Heart right ventricle (tissue), 16 donors: ENCODE measurements at regions not wholly inside any gene's neighbourhood (a gene's known extent, or its start where the extent isn't known, plus 50 kb on each side); places are given as distances from the start of the nearest gene placed in this dataset.
A peak's percentile ranks its signal among the peaks of the same experiment; 100 is the strongest.

Experiments used
- ATAC-seq, 8 donors: fragments of 200-7000 bp; cut with Tn5 transposase; one replicate each; pipeline ENCODE4 v1.9.1; 2020; ENCODE audit warnings: mild to moderate bottlenecking in 8 of 8, moderate library complexity in 8 of 8, moderate number of reproducible peaks in 1 of 8
- DNase-seq, 2 donors: peaks; one replicate each; pipeline ENCODE4 v3.0.0-alpha.2; 2020
- H3K27ac ChIP-seq, 10 donors: fragments of 200-600 bp; sonication (generic) in 2 of 10; one replicate each; pipeline versions ENCODE4 v1.5.0 to v1.8.0; 2020 to 2022; ENCODE audit warnings: mild to moderate bottlenecking in 3 of 10
- H3K27me3 ChIP-seq, 7 donors: fragments of 200-600 bp; one replicate each; pipeline ENCODE4 v1.8.0; 2021 to 2022; ENCODE audit warnings: mild to moderate bottlenecking in 2 of 7
- H3K36me3 ChIP-seq, 9 donors: fragments of 200-600 bp; sonication (generic) in 1 of 9; one replicate each; pipeline versions ENCODE4 v1.5.0 to v1.8.0; 2020 to 2022; ENCODE audit warnings: mild to moderate bottlenecking in 2 of 9
- H3K4me1 ChIP-seq, 9 donors: fragments of 200-600 bp; sonication (generic) in 1 of 9; one replicate each; pipeline versions ENCODE4 v1.5.0 to v1.8.0; 2020 to 2022; ENCODE audit warnings: mild to moderate bottlenecking in 4 of 9
- H3K4me3 ChIP-seq, 10 donors: fragments of 200-600 bp; sonication (generic) in 2 of 10; one replicate each; pipeline versions ENCODE4 v1.5.0 to v1.8.0; 2020 to 2022; ENCODE audit warnings: mild to moderate bottlenecking in 7 of 10, moderate library complexity in 2 of 10
- H3K9me3 ChIP-seq, 11 donors: fragments of 200-600 bp in 10 of 11; sonication (generic) in 2 of 11; one replicate each; pipeline versions ENCODE4 v1.5.0 to v1.8.0; 2013 to 2022; ENCODE audit warnings: mild to moderate bottlenecking in 2 of 11, control low read depth in 1 of 11, moderate library complexity in 1 of 11
- WGBS, 2 donors: extraction: QIAGEN DNeasy Blood & Tissue Kit; methylation state at CpG; one replicate each; pipeline ENCODE4 v1.1.7; 2013; ENCODE audit warnings: inconsistent platforms in 1 of 2; 5-methylcytosine and 5-hydroxymethylcytosine counted together
- intact Hi-C, 10 donors: fragments of 100-400 bp; cut with DNase I; formaldehyde crosslinking; loops; one replicate each; pipeline versions ENCODE4 v1.11.1 to v1.14.2; 2022
- TF ChIP-seq, protein P1 (sequence below), 9 donors: fragments of 200-600 bp; sonication (generic) in 2 of 9; IDR thresholded peaks; one replicate each; pipeline versions ENCODE4 v1.5.0 to v1.8.0; 2021 to 2022; ENCODE audit warnings: antibody characterized with exemption in 9 of 9, mild to moderate bottlenecking in 5 of 9, moderate library complexity in 1 of 9
- donor health status: Arrhythmogenic right ventricular cardiomyopathy.
- donor health status: ischemic (EF 13 %, LVEDD 7.1; RV severe dilation, severe dysfunction).
- donor health status: healthy with polysubstance abuse.
- donor health status: DM: no; HTN: yes; CAD: no.
- donor health status: DM: no; HTN: no; CAD: no.
- donor health status: ischemic (EF 25% LVEDD 6.9; RV normal size, moderate dysfunction).
- donor health status: ischemic (EF 25% LVEDD 5.7; RV mildly dilated, moderate dysfunction).
- donor health status: healthy.
- donor health status: DM: yes; HTN: yes; CAD: no.
- donor health status: Ischemic cardiomyopathy.
- donor health status: ischemic (EF 35%, LVEDD 5.7; RV mildly dilated, moderate dysfunction).
- donor health status: nonischemic (EF 11% LVEDD 7.7; RV severe dilation, severe dysfunction).
- donor health status: DM: yes; HTN: yes; CAD: no.
- donor health status: PGD.
- donor health status: ischemic (EF 29% LVEDD 5.4; RV normal size, mild dysfunction).
- donor health status: nonischemic (EF 23%, LVEDD 6.1; RV moderate dilation, normal function).

DNA sequence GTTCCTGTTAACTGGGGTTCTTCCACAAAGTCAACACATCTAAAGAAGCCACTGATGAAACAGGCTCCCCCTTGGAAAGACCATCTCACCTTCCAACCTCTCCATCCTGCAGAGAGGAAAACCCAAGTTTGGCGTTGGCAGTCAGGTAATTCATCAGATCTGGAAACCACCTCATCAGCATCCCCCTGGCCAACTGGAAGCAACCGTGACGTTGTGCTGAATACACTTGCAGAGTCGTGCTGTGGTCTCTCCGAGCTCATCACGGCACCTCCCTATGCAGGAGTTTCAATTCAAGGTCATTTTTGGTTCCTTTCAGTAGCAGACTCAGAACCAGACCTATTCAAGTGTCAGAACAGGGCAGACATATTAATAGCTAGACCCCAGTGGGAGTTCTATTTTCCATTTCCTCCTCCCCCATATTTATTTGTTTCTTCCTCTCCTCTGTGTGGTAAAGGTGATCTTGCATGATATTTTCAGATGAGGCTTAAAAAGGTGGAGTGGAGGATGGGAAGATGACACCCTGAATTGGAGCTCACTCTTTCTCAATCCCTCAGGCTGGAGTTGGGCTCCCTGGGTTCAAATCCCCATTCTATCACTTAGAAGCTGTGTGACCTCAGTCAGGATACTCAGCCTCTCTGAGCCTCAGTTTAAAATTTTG lies 149.1 kb upstream of the ADO start:
- intact Hi-C loops, result no loop called here

GRCh38 chr10:62657244-62657835 lies 147.2 kb upstream of the ADO start:
- H3K4me3 ChIP-seq, result no peak overlapping the region
- no peaks in the 10 kb centered on the region for H3K27me3 ChIP-seq
- WGBS, 2 donors, result 88 to 93% methylated on average over 20 of the region's 20 CpGs
- DNase-seq (no peak), ATAC-seq (no peak)
- H3K36me3 ChIP-seq, result no peaks in the 10 kb centered on the region
- intact Hi-C loops, result no loop called here
- no peaks in the 10 kb centered on the region for H3K9me3 ChIP-seq
- peaks cover 0 to 4% (median 0%) of the 10 kb centered on the region in 9 donors for H3K4me1 ChIP-seq
- TF ChIP-seq, protein P1, sequence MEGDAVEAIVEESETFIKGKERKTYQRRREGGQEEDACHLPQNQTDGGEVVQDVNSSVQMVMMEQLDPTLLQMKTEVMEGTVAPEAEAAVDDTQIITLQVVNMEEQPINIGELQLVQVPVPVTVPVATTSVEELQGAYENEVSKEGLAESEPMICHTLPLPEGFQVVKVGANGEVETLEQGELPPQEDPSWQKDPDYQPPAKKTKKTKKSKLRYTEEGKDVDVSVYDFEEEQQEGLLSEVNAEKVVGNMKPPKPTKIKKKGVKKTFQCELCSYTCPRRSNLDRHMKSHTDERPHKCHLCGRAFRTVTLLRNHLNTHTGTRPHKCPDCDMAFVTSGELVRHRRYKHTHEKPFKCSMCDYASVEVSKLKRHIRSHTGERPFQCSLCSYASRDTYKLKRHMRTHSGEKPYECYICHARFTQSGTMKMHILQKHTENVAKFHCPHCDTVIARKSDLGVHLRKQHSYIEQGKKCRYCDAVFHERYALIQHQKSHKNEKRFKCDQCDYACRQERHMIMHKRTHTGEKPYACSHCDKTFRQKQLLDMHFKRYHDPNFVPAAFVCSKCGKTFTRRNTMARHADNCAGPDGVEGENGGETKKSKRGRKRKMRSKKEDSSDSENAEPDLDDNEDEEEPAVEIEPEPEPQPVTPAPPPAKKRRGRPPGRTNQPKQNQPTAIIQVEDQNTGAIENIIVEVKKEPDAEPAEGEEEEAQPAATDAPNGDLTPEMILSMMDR (IDR thresholded peaks at IDR 0.05), result no peak
- H3K27ac ChIP-seq, result no peak overlapping the region

More for the DNA sequence above, 149.1 kb upstream of the ADO start:
- TF ChIP-seq, protein P1 (IDR thresholded peaks at IDR 0.05), result no peak
- Histone ChIP-seq H3K27ac (no peak overlapping the region), H3K4me3 (no peak overlapping the region), H3K4me1 (peaks cover 0 to 4% (median 0%) of the 10 kb centered on the region in 9 donors), H3K9me3 (no peaks in the 10 kb centered on the region), H3K36me3 (no peaks in the 10 kb centered on the region), H3K27me3 (no peaks in the 10 kb centered on the region)
- no peak for ATAC-seq
- no peak for DNase-seq
- 92% methylated on average over 6 of the region's 6 CpGs for WGBS, 2 donors

DNA sequence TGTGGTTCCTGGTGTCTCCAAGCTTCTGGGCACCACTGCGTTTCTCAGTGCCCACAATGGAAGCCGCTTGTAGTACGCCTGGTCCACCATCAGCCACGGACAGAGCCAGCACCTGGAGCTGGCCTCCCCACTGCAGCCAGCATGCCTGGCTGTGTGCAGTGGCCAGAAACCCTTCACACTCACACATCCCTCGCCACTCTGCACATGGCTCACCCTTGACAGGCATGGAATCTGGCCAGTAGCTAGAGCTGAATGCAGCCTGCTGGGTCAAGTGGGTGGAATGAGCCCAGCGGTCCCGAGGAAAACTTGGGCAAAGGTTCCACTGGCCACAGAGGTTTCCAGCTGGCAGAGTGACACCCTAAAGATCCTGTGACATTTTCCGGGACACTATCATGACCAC lies 146.0 kb upstream of the ADO start:
- Histone ChIP-seq H3K4me1 (peaks cover 0 to 3% (median 0%) of the 10 kb centered on the region in 9 donors), H3K27ac (no peak overlapping the region), H3K27me3 (no peaks in the 10 kb centered on the region), H3K9me3 (no peaks in the 10 kb centered on the region), H3K4me3 (no peak overlapping the region), H3K36me3 (no peaks in the 10 kb centered on the region)
- TF ChIP-seq, protein P1 (IDR thresholded peaks at IDR 0.05), result no peak
- intact Hi-C loops, result no loop called here
- ATAC-seq (peak; percentile 65 to 95 (median 87)), DNase-seq (peak; percentile 49 to 53)
- 60 to 62% methylated on average over 8 of the region's 8 CpGs for WGBS, 2 donors

DNA sequence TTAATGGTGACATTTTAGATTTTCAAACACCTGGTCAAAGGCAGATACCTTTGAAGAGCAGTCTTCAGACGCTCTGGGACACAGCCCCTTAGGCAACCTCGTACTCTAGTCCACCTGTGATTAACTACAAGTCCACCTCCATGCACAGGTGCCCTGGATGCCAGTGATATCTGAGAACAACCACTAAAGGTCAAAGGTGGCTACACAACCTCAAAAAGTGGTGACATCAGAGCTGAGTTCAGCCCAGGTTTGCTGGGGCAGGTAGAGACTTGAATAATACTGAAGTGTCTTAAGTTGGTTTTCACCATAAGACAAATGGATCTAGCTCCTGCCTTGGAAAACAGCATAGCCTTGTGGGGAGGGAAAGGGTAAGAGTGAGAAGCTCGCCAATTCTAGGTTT lies 143.4 kb upstream of the ADO start:
- Histone ChIP-seq H3K4me3 (no peak overlapping the region), H3K27ac (no peak overlapping the region), H3K27me3 (no peaks in the 10 kb centered on the region), H3K9me3 (no peaks in the 10 kb centered on the region), H3K4me1 (peaks cover 0 to 3% (median 0%) of the 10 kb centered on the region in 9 donors), H3K36me3 (no peaks in the 10 kb centered on the region)
- TF ChIP-seq, protein P1 (IDR thresholded peaks at IDR 0.05), result no peak
- DNase-seq (no peak), ATAC-seq (no peak)
- intact Hi-C loops, result no loop called here
- WGBS, 2 donors, result 83 to 92% methylated on average over 3 of the region's 3 CpGs
